SK-N-SH (cell line): ENCODE measurements at regions not wholly inside any gene's neighbourhood (a gene's known extent, or its start where the extent isn't known, plus 50 kb on each side); places are given as distances from the start of the nearest gene placed in this dataset.
A peak's percentile ranks its signal among the peaks of the same experiment; 100 is the strongest.

Source experiments
- CTCF ChIA-PET: fragments of 300-600, 350-600 bp; formaldehyde crosslinking; extraction: SDS; loops from one replicate; lab custom pipeline; 2021; lab: Yijun Ruan, JAX
- POLR2A ChIA-PET: fragments of 350-600 bp; sonication (Branson Sonifier 250); formaldehyde crosslinking; extraction: SDS; loops from one replicate; lab custom pipeline; 2020; ENCODE audit warnings: antibody characterized with exemption, inconsistent platforms; lab: Yijun Ruan, JAX
- DNase-seq: peaks from one replicate; pipeline ENCODE4 v3.0.0; 2012
- H2AFZ ChIP-seq: fragments of 200-600 bp; sonication (generic); 2 replicates; pipeline ENCODE4 v1.8.1; 2016; ENCODE audit warnings: antibody characterized with exemption, mild to moderate bottlenecking, low read depth
- H3F3A ChIP-seq: fragments of 200-600 bp; sonication (generic); replicated peaks from 2 replicates; pipeline ENCODE3; 2016; ENCODE audit warnings: antibody characterized with exemption, mild to moderate bottlenecking; ENCODE audit not compliant: insufficient read depth
- H3K27ac ChIP-seq, 2 experiments: fragments of 200-500 bp in 1 of 2; fragments of 200-600 bp in 1 of 2; sonication (Bioruptor generic) in 1 of 2; sonication (generic), shearing (Covaris generic) in 1 of 2; 2 replicates each; pipeline versions ENCODE4 v1.5.1 to v1.6.1; 2014 to 2016; ENCODE audit warnings: low read depth in 2 of 2, inconsistent platforms in 1 of 2, low read length in 1 of 2, mild to moderate bottlenecking in 1 of 2, mixed read lengths in 1 of 2
- H3K27me3 ChIP-seq: fragments of 200-600 bp; sonication (generic), shearing (Covaris generic); 2 replicates; pipeline ENCODE4 v1.6.1; 2016; ENCODE audit warnings: mixed run types; ENCODE audit not compliant: insufficient read depth
- H3K36me3 ChIP-seq, 2 experiments: fragments of 200-500 bp in 1 of 2; fragments of 200-600 bp in 1 of 2; sonication (Bioruptor generic) in 1 of 2; sonication (generic) in 1 of 2; replicated peaks in 1 of 2; 2 replicates each; pipeline versions ENCODE3 to v1.5.1; 2014 to 2016; ENCODE audit warnings: low read length in 1 of 2, mild to moderate bottlenecking in 1 of 2; ENCODE audit not compliant: insufficient read depth in 2 of 2, control insufficient read depth in 1 of 2
- H3K4me1 ChIP-seq, 2 experiments: fragments of 200-500 bp in 1 of 2; fragments of 200-600 bp in 1 of 2; sonication (Bioruptor generic) in 1 of 2; sonication (generic), shearing (Covaris generic) in 1 of 2; 2 replicates each; pipeline versions ENCODE4 v1.5.1 to v1.6.1; 2014 to 2016; ENCODE audit warnings: low read depth in 1 of 2, low read length in 1 of 2, mixed run types in 1 of 2; ENCODE audit not compliant: insufficient read depth in 2 of 2, control insufficient read depth in 1 of 2
- H3K4me2 ChIP-seq: fragments of 200-600 bp; sonication (generic), shearing (Covaris generic); 2 replicates; pipeline ENCODE4 v1.6.1; 2017; ENCODE audit warnings: mixed run types
- H3K4me3 ChIP-seq, 2 experiments: fragments of 200-500 bp in 1 of 2; fragments of 200-600 bp in 1 of 2; sonication (Bioruptor generic) in 1 of 2; sonication (generic), shearing (Covaris generic) in 1 of 2; 2 replicates each; pipeline versions ENCODE4 v1.5.1 to v1.8.1; 2014 to 2016; ENCODE audit warnings: low read depth in 2 of 2, inconsistent platforms in 1 of 2, low read length in 1 of 2, mild to moderate bottlenecking in 1 of 2, mixed read lengths in 1 of 2, moderate library complexity in 1 of 2
- H3K79me2 ChIP-seq: fragments of 200-600 bp; sonication (generic); 2 replicates; pipeline ENCODE4 v1.8.1; 2017; ENCODE audit warnings: mild to moderate bottlenecking; ENCODE audit not compliant: insufficient read depth
- H3K9ac ChIP-seq: fragments of 200-600 bp; sonication (generic); 2 replicates; pipeline ENCODE4 v1.6.1; 2017; ENCODE audit warnings: mixed run types
- H3K9me2 ChIP-seq: fragments of 200-600 bp; sonication (generic); 2 replicates; pipeline ENCODE4 v1.6.1; 2017; ENCODE audit warnings: mixed run types
- H3K9me3 ChIP-seq: fragments of 200-600 bp; sonication (generic); 2 replicates; pipeline ENCODE4 v1.6.1; 2017; ENCODE audit warnings: mixed run types, mild to moderate bottlenecking, moderate library complexity
- H4K20me1 ChIP-seq: fragments of 200-600 bp; sonication (generic); 2 replicates; pipeline ENCODE4 v1.6.1; 2017; ENCODE audit warnings: mild to moderate bottlenecking, mixed run types; ENCODE audit not compliant: insufficient read depth
- CHD2 ChIP-seq: fragments of 150-350 bp; IDR thresholded peaks from 2 replicates; pipeline ENCODE4 v1.6.1; 2018; ENCODE audit warnings: low read length; ENCODE audit not compliant: partially characterized antibody
- ELF1 ChIP-seq: IDR thresholded peaks from 2 replicates; pipeline ENCODE4 v1.4.0; 2012
- EP300 ChIP-seq, 2 experiments: IDR thresholded peaks; 2 replicates each; pipeline versions ENCODE4 v1.4.0 to v1.6.1; 2012; ENCODE audit warnings: borderline replicate concordance in 1 of 2, low read depth in 1 of 2, low read length in 1 of 2
- FOSL2 ChIP-seq: IDR thresholded peaks from 2 replicates; pipeline ENCODE4 v1.4.0; 2012; ENCODE audit warnings: low read depth, mild to moderate bottlenecking, moderate library complexity, borderline replicate concordance
- GATA2 ChIP-seq: sonication (generic); formaldehyde crosslinking; IDR thresholded peaks from 2 replicates; pipeline ENCODE4 v1.5.0; 2020; ENCODE audit warnings: mild to moderate bottlenecking, missing genetic modification reagents
- JUND ChIP-seq: IDR thresholded peaks from 2 replicates; pipeline ENCODE4 v1.4.0; 2012
- MEF2A ChIP-seq: IDR thresholded peaks from 2 replicates; pipeline ENCODE4 v1.4.0; 2012; ENCODE audit warnings: low read depth, borderline replicate concordance
- RFX5 ChIP-seq: IDR thresholded peaks from 2 replicates; pipeline ENCODE4 v1.6.1; 2012; ENCODE audit warnings: mild to moderate bottlenecking, improper control_type of control experiment, low read length
- RXRA ChIP-seq: IDR thresholded peaks from 2 replicates; pipeline ENCODE4 v1.4.0; 2012; ENCODE audit warnings: low read depth, mild to moderate bottlenecking, borderline replicate concordance
- WGBS: methylation state at CpG from one replicate; pipeline ENCODE4 v1.1.6; 2017; ENCODE audit warnings: low lambda C conversion rate; 5-methylcytosine and 5-hydroxymethylcytosine counted together
- TF ChIP-seq, protein P1 (sequence below): IDR thresholded peaks from 2 replicates; pipeline ENCODE4 v1.6.1; 2012; ENCODE audit warnings: mild to moderate bottlenecking, low read depth, low read length, moderate library complexity
- TF ChIP-seq, protein P2 (sequence below): IDR thresholded peaks from 2 replicates; pipeline ENCODE4 v1.4.0; 2012; ENCODE audit warnings: low read depth, borderline replicate concordance
- TF ChIP-seq, protein P3 (sequence below): fragments of 200-600 bp; sonication (generic); IDR thresholded peaks from 2 replicates; pipeline ENCODE4 v1.6.1; 2017; ENCODE audit warnings: antibody characterized with exemption, mild to moderate bottlenecking, moderate library complexity

DNA sequence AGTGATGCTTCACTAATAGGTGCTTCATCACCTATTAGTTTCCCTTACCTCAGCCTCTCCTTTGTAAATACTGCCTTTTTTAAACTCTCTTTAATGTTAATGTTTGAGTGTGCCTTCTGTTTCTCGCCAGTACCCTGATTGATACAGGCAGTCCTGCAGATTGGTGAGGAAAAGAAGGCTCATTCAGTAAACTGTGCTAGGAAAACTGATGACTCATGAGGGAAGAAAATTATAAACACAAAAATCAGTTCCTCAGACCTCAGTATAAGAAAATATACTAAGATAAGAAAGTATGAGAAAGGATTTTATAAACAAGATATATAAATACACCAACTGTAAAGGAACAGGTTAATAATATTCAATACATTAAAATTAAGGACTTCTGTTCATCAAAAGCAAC lies 54.8 kb upstream of the OXTR start:
- CTCF ChIA-PET, result interaction anchor here (1.6 kb wide), 1 partner anchor 55 kb away, joined by 3 read pairs; the partner anchor contains the start of gene OXTR
- no peak overlapping the region for H3K27ac ChIP-seq
- peaks cover 0 to 11% of the 10 kb centered on the region in 2 experiments for H3K36me3 ChIP-seq
- POLR2A ChIA-PET, result no interaction called here
- no peaks in the 10 kb centered on the region for H3K9me3 ChIP-seq
- TF ChIP-seq, protein P1, sequence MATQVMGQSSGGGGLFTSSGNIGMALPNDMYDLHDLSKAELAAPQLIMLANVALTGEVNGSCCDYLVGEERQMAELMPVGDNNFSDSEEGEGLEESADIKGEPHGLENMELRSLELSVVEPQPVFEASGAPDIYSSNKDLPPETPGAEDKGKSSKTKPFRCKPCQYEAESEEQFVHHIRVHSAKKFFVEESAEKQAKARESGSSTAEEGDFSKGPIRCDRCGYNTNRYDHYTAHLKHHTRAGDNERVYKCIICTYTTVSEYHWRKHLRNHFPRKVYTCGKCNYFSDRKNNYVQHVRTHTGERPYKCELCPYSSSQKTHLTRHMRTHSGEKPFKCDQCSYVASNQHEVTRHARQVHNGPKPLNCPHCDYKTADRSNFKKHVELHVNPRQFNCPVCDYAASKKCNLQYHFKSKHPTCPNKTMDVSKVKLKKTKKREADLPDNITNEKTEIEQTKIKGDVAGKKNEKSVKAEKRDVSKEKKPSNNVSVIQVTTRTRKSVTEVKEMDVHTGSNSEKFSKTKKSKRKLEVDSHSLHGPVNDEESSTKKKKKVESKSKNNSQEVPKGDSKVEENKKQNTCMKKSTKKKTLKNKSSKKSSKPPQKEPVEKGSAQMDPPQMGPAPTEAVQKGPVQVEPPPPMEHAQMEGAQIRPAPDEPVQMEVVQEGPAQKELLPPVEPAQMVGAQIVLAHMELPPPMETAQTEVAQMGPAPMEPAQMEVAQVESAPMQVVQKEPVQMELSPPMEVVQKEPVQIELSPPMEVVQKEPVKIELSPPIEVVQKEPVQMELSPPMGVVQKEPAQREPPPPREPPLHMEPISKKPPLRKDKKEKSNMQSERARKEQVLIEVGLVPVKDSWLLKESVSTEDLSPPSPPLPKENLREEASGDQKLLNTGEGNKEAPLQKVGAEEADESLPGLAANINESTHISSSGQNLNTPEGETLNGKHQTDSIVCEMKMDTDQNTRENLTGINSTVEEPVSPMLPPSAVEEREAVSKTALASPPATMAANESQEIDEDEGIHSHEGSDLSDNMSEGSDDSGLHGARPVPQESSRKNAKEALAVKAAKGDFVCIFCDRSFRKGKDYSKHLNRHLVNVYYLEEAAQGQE, result no peak
- TF ChIP-seq MEF2A (no peak), RXRA (no peak), FOSL2 (no peak), RFX5 (no peak), EP300 (IDR thresholded peaks at IDR 0.05; ENCODE audit: borderline replicate concordance in 1 of 2, low read depth in 1 of 2, low read length in 1 of 2) (no peak), GATA2 (CRISPR knock-in tag) (no peak), ELF1 (no peak)
- TF ChIP-seq, protein P2, sequence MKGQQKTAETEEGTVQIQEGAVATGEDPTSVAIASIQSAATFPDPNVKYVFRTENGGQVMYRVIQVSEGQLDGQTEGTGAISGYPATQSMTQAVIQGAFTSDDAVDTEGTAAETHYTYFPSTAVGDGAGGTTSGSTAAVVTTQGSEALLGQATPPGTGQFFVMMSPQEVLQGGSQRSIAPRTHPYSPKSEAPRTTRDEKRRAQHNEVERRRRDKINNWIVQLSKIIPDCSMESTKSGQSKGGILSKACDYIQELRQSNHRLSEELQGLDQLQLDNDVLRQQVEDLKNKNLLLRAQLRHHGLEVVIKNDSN, result no peak
- no peaks in the 10 kb centered on the region for H3K27me3 ChIP-seq
- H3K4me1 ChIP-seq, result no peaks in the 10 kb centered on the region
- WGBS, result 86% methylated on average over 1 of the region's 1 CpG
- no peaks in the 10 kb centered on the region for H4K20me1 ChIP-seq
- H3K4me3 ChIP-seq, result no peak overlapping the region
- H3F3A ChIP-seq, result peaks cover 6% of the 10 kb centered on the region
- H2AFZ ChIP-seq, result no peak overlapping the region
- DNase-seq, result no peak
- H3K9ac ChIP-seq, result no peak overlapping the region
- H3K4me2 ChIP-seq, result no peak overlapping the region
- no peaks in the 10 kb centered on the region for H3K79me2 ChIP-seq
- no peaks in the 10 kb centered on the region for H3K9me2 ChIP-seq

DNA sequence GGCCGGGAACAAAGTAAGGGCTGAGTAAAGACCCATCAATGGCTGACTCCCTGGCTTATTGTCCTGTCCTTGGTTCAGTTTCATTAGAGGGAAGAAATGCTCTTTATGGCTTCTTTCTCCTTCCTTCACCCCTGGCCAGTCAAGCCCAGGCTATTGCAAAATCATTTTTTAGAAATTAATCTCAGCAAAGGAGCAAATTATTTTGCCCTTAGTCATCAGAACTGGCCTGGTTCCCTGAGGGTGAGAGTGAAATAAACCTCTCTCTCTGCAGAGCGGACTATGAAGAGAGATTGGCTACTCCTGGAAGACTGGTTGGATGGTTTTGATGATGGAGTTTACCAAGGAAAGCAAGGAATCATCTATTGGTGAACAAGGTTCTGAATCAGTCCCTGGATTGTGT lies 52.7 kb upstream of the OXTR start:
- TF ChIP-seq CHD2 (no peak), JUND (peak; percentile 19; the same call in 1 of the 2 replicates), FOSL2 (0 out of 2 replicates have a peak, but pooled peaks have one; percentile 21), EP300 (IDR thresholded peaks at IDR 0.05; ENCODE audit: borderline replicate concordance in 1 of 2, low read depth in 1 of 2, low read length in 1 of 2) (no peak)
- TF ChIP-seq, protein P3, sequence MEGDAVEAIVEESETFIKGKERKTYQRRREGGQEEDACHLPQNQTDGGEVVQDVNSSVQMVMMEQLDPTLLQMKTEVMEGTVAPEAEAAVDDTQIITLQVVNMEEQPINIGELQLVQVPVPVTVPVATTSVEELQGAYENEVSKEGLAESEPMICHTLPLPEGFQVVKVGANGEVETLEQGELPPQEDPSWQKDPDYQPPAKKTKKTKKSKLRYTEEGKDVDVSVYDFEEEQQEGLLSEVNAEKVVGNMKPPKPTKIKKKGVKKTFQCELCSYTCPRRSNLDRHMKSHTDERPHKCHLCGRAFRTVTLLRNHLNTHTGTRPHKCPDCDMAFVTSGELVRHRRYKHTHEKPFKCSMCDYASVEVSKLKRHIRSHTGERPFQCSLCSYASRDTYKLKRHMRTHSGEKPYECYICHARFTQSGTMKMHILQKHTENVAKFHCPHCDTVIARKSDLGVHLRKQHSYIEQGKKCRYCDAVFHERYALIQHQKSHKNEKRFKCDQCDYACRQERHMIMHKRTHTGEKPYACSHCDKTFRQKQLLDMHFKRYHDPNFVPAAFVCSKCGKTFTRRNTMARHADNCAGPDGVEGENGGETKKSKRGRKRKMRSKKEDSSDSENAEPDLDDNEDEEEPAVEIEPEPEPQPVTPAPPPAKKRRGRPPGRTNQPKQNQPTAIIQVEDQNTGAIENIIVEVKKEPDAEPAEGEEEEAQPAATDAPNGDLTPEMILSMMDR, result no peak
- TF ChIP-seq, all 33 proteins: peak for 2
- H3K27ac ChIP-seq, result no peak overlapping the region
- H3K9me3 ChIP-seq, result no peaks in the 10 kb centered on the region
- no peaks in the 10 kb centered on the region for H3K27me3 ChIP-seq
- H3K9me2 ChIP-seq, result no peaks in the 10 kb centered on the region
- 98% methylated on average over 2 of the region's 2 CpGs for WGBS
- no peak overlapping the region for H3K4me3 ChIP-seq
- no peaks in the 10 kb centered on the region for H3K4me1 ChIP-seq
- POLR2A ChIA-PET, result no interaction called here
- H3K9ac ChIP-seq, result no peak overlapping the region
- no peak for DNase-seq
- H3K4me2 ChIP-seq, result no peak overlapping the region
- peaks cover 0 to 6% of the 10 kb centered on the region in 2 experiments for H3K36me3 ChIP-seq
- H2AFZ ChIP-seq, result no peak overlapping the region
- no peaks in the 10 kb centered on the region for H4K20me1 ChIP-seq
- CTCF ChIA-PET, result no interaction called here
- H3F3A ChIP-seq, result peaks cover 6% of the 10 kb centered on the region
- H3K79me2 ChIP-seq, result no peaks in the 10 kb centered on the region
